ENCODE measurements at regions not wholly inside any gene's neighbourhood (a gene's known extent, or its start where the extent isn't known, plus 50 kb on each side); places are given as distances from the start of the nearest gene placed in this dataset.

DNA sequence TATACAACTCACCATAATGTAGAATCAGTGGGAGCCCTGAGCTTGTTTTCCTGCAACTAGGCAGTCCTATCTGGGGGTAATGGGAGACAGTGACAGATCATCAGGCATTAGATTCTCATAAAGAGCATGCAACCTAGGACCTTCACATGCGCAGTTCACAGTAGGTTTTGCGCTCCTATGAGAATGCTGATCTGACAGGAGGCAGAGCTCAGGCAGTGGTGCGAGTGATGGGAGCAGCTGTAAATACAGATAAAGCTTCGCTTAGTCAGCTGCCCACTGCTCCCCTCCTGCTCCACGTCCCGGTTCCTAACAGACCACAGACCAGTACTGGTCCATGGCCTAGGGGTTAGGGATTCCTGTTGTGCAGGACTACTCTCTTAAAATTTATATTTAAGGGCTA lies 255.3 kb upstream of the POU3F3 start:
- Histone ChIP-seq H3K4me3 (no peak overlapping the region), H3K4me1 (no peaks in the 10 kb centered on the region), H3K9me3 (no peaks in the 10 kb centered on the region), H3K27ac (no peak overlapping the region), H3K36me3 (no peaks in the 10 kb centered on the region), H3K27me3 (no peaks in the 10 kb centered on the region)
- intact Hi-C loops (cut with DNase I; ENCODE audit: low total_unique reads): no loop called here
- no peak for DNase-seq
- TF ChIP-seq CTCF (IDR thresholded peaks at IDR 0.05): no peak
- no peak for TF ChIP-seq POLR2A (IDR thresholded peaks at IDR 0.05)

DNA sequence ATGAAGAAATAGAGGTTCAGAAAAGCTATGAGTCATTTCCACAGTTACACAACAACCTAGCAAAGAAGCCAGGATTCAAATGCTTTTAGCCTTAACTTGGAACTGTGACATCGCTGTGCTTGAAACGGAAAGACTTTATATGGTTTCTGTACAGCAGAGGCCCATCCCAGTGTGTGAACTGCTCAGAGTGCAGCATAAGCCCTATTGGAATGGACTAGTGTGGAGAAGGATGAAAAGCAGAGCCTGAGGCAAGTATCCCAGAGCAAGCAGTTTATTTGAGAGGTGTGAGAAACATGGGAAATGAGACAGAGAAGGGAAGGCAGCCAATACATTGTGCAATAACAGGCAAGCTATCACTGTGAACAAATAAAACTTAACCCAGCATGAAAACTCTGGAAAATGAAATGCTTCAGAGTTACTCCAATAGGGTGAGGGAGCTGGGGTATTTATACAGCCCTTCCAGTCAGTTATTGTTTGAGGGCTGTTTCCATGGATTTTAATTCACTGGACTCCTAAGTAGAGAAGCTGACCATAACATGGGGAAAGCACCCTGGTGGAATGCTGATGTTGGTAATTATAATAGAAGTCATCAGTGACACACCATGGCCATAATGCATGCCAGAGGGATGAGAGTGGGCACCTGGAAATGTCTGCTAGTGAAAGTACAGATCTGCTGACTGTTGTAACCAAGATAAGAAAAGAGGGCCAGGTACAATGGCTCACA lies 254.0 kb upstream of the POU3F3 start:
- DNase-seq: no peak
- H3K27ac ChIP-seq: no peak overlapping the region
- no peak for TF ChIP-seq POLR2A (IDR thresholded peaks at IDR 0.05)
- no peak for TF ChIP-seq CTCF (IDR thresholded peaks at IDR 0.05)
- H3K27me3 ChIP-seq: no peaks in the 10 kb centered on the region
- no peaks in the 10 kb centered on the region for H3K36me3 ChIP-seq
- H3K4me3 ChIP-seq: no peak overlapping the region
- no peaks in the 10 kb centered on the region for H3K9me3 ChIP-seq
- H3K4me1 ChIP-seq: no peaks in the 10 kb centered on the region
- intact Hi-C loops (cut with DNase I; ENCODE audit: low total_unique reads): no loop called here

GRCh38 chr2:104606056-104606455 lies 247.9 kb upstream of the POU3F3 start:
- TF ChIP-seq CTCF (IDR thresholded peaks at IDR 0.05) (no peak), POLR2A (IDR thresholded peaks at IDR 0.05) (no peak)
- Histone ChIP-seq H3K9me3 (no peaks in the 10 kb centered on the region), H3K36me3 (no peaks in the 10 kb centered on the region), H3K4me3 (no peak overlapping the region), H3K27ac (no peak overlapping the region), H3K27me3 (no peaks in the 10 kb centered on the region), H3K4me1 (no peaks in the 10 kb centered on the region)
- no peak for DNase-seq
- intact Hi-C loops (cut with DNase I; ENCODE audit: low total_unique reads): no loop called here

DNA sequence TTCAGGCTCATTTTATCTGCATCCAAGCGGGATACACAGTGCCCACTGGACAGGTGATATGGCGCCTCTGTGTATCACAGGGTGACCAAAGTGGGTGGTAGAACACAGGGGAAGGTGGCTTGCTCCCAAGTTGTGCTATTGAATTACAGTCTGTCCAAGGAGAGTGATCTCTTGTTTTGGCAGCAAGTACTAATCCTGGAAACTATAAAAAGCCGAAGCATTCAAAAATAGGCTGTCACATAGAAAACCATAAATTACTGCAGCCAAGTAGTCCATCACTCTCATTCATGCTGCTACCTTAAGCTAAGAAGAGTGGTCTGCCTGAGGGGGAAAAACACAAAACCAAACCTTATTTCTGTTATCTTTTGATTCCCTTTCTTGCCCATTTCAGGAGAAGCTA lies 237.1 kb upstream of the POU3F3 start:
- DNase-seq: no peak
- no peak for TF ChIP-seq POLR2A (IDR thresholded peaks at IDR 0.05)
- TF ChIP-seq CTCF (IDR thresholded peaks at IDR 0.05): no peak
- no peaks in the 10 kb centered on the region for H3K36me3 ChIP-seq
- intact Hi-C loops (cut with DNase I; ENCODE audit: low total_unique reads): no loop called here
- no peaks in the 10 kb centered on the region for H3K9me3 ChIP-seq
- H3K27me3 ChIP-seq: no peaks in the 10 kb centered on the region
- H3K4me3 ChIP-seq: no peak overlapping the region
- no peaks in the 10 kb centered on the region for H3K4me1 ChIP-seq
- no peak overlapping the region for H3K27ac ChIP-seq

GRCh38 chr2:104620801-104621200 lies 233.1 kb upstream of the POU3F3 start:
- Histone ChIP-seq H3K27ac (no peak overlapping the region), H3K9me3 (no peaks in the 10 kb centered on the region), H3K27me3 (no peaks in the 10 kb centered on the region), H3K36me3 (no peaks in the 10 kb centered on the region), H3K4me1 (no peaks in the 10 kb centered on the region), H3K4me3 (no peak overlapping the region)
- intact Hi-C loops (cut with DNase I; ENCODE audit: low total_unique reads): no loop called here
- no peak for DNase-seq
- TF ChIP-seq CTCF (IDR thresholded peaks at IDR 0.05): no peak
- TF ChIP-seq POLR2A (IDR thresholded peaks at IDR 0.05): no peak

Data from uterus (tissue), 3 donors.